HepG2 (cell line): ENCODE measurements at regions not wholly inside any gene's neighbourhood (a gene's known extent, or its start where the extent isn't known, plus 50 kb on each side); places are given as distances from the start of the nearest gene placed in this dataset.

Source experiments
- ATAC-seq: fragments of 200-7000 bp; cut with Tn5 transposase; 3 replicates; pipeline ENCODE4 v1.9.1; 2020; ENCODE audit warnings: mild to moderate bottlenecking, moderate library complexity
- BruUV-seq: library from RNA; stranded (reverse); fragments of 400-500 nt; replicated peaks from 2 replicates; lab custom pipeline; 2021; lab: Mats Ljungman, UMichigan
- CTCF ChIA-PET: fragments of 300-600 bp; formaldehyde crosslinking; extraction: SDS; loops from one replicate; lab custom pipeline; 2021; ENCODE audit warnings: low total read pairs, inconsistent platforms, low intra/inter-chr PET ratio; lab: Yijun Ruan, JAX
- POLR2A ChIA-PET: fragments of 350-600 bp; sonication (Branson Sonifier 250); formaldehyde crosslinking; loops from one replicate; lab custom pipeline; 2020; ENCODE audit warnings: antibody characterized with exemption, inconsistent platforms; lab: Yijun Ruan, JAX
- DNase-seq: peaks from one replicate; pipeline ENCODE4 v3.0.0-alpha.2; 2015; ENCODE audit warnings: low spot score
- FAIRE-seq: peaks from 3 replicates; lab custom pipeline; 2011; peaks lifted over from hg19 to GRCh38; lab: Jason Lieb, UNC
- H2AFZ ChIP-seq: one replicate; pipeline ENCODE4 v1.6.1; 2011; ENCODE audit warnings: low read length, inconsistent platforms
- H3K27ac ChIP-seq: fragments of 300-600 bp; 3 replicates; pipeline ENCODE4 v1.8.0; 2011; ENCODE audit warnings: mixed run types, mild to moderate bottlenecking, mixed read lengths, low read length, inconsistent platforms; ENCODE audit not compliant: insufficient read depth; ENCODE audit errors: extremely low read length
- H3K27me3 ChIP-seq, 2 experiments: fragments of 200-600 bp in 1 of 2; 2 replicates in 1 of 2; 3 replicates in 1 of 2; pipeline versions ENCODE4 v1.6.0 to v1.8.0; 2011; ENCODE audit warnings: low read length in 2 of 2, mild to moderate bottlenecking in 2 of 2, moderate library complexity in 2 of 2, inconsistent platforms in 1 of 2; ENCODE audit not compliant: insufficient read depth in 2 of 2, control insufficient read depth in 1 of 2
- H3K36me3 ChIP-seq, 2 experiments: fragments of 200-600 bp in 1 of 2; replicated peaks in 1 of 2; 2 replicates in 1 of 2; 3 replicates in 1 of 2; pipeline versions ENCODE4 v1.5.1 to v1.8.0; 2011; ENCODE audit warnings: low read length in 2 of 2, inconsistent platforms in 1 of 2; ENCODE audit not compliant: insufficient read depth in 2 of 2, control insufficient read depth in 1 of 2
- H3K4me1 ChIP-seq: 2 replicates; pipeline ENCODE4 v1.5.1; 2012; ENCODE audit warnings: low read length, inconsistent platforms; ENCODE audit not compliant: insufficient read depth
- H3K4me2 ChIP-seq: 2 replicates; pipeline ENCODE4 v1.6.0; 2011; ENCODE audit warnings: low read depth, low read length, inconsistent platforms
- H3K4me3 ChIP-seq, 3 experiments: fragments of 200-600 bp in 1 of 3; sonication (generic), shearing (Covaris generic) in 1 of 3; replicated peaks in 1 of 3; 2 replicates each; pipeline ENCODE4 v1.5.1; 2011 to 2016; ENCODE audit warnings: low read length in 3 of 3, inconsistent platforms in 2 of 3, low read depth in 2 of 3, mild to moderate bottlenecking in 2 of 3, control low read depth in 1 of 3, mixed read lengths in 1 of 3; ENCODE audit not compliant: insufficient read depth in 1 of 3
- H3K79me2 ChIP-seq: one replicate; pipeline ENCODE4 v1.6.1; 2011; ENCODE audit warnings: low read length, inconsistent platforms; ENCODE audit not compliant: insufficient read depth
- H3K9ac ChIP-seq: 2 replicates; pipeline ENCODE4 v1.6.0; 2011; ENCODE audit warnings: mild to moderate bottlenecking, low read depth, low read length, inconsistent platforms; ENCODE audit not compliant: insufficient read depth
- H3K9me3 ChIP-seq: 2 replicates; pipeline ENCODE4 v1.5.1; 2012; ENCODE audit warnings: mild to moderate bottlenecking, low read length
- H4K20me1 ChIP-seq: 2 replicates; pipeline ENCODE4 v1.6.0; 2011; ENCODE audit warnings: inconsistent platforms, mild to moderate bottlenecking, low read length, moderate library complexity; ENCODE audit not compliant: insufficient read depth
- FOSL2 ChIP-seq: sonication (generic); formaldehyde crosslinking; IDR thresholded peaks from 2 replicates; pipeline ENCODE4 v1.4.0; 2020; ENCODE audit warnings: missing genetic modification reagents
- HMG20A ChIP-seq: IDR thresholded peaks from 2 replicates; pipeline ENCODE4 v1.6.1; 2016; ENCODE audit warnings: borderline replicate concordance
- HOMEZ ChIP-seq: IDR thresholded peaks from 2 replicates; pipeline ENCODE4 v1.6.1; 2016; ENCODE audit warnings: low read depth
- SALL1 ChIP-seq: sonication (generic); formaldehyde crosslinking; IDR thresholded peaks from 2 replicates; pipeline ENCODE4 v1.8.0; 2022; ENCODE audit warnings: mild to moderate bottlenecking, missing genetic modification reagents
- ZNF12 ChIP-seq: sonication (generic); formaldehyde crosslinking; IDR thresholded peaks from 2 replicates; pipeline ENCODE4 v1.5.0; 2020; ENCODE audit warnings: missing genetic modification reagents
- ZNF143 ChIP-seq: sonication (generic); formaldehyde crosslinking; IDR thresholded peaks from 2 replicates; pipeline ENCODE4 v1.4.0; 2020; ENCODE audit warnings: missing genetic modification reagents
- ZNF317 ChIP-seq: sonication (generic); formaldehyde crosslinking; IDR thresholded peaks from 2 replicates; pipeline ENCODE4 v1.5.0; 2020; ENCODE audit warnings: mild to moderate bottlenecking, missing genetic modification reagents
- ZNF468 ChIP-seq: sonication (generic); formaldehyde crosslinking; IDR thresholded peaks from 2 replicates; pipeline ENCODE4 v1.8.0; 2022; ENCODE audit warnings: mild to moderate bottlenecking, moderate library complexity, missing genetic modification reagents
- WGBS: methylation state at CpG from one replicate; pipeline ENCODE4 v1.1.6; 2017; ENCODE audit warnings: low lambda C conversion rate; 5-methylcytosine and 5-hydroxymethylcytosine counted together
- in situ Hi-C: cut with HindIII; loops from 2 replicates; pipeline ENCODE4 v1.10.0; 2017; ENCODE audit warnings: low pct_unique_long_range_greater_than_20kb; ENCODE audit not compliant: extremely low pct_ligation_motif_present
- intact Hi-C: fragments of 100-400 bp; cut with micrococcal nuclease; formaldehyde crosslinking; loops from one replicate; pipeline ENCODE4 v1.10.0; 2022; ENCODE audit not compliant: unreplicated experiment
- TF ChIP-seq, protein P1 (sequence below): sonication (generic); formaldehyde crosslinking; IDR thresholded peaks from 2 replicates; pipeline ENCODE4 v1.4.0; 2020; ENCODE audit warnings: missing genetic modification reagents

DNA sequence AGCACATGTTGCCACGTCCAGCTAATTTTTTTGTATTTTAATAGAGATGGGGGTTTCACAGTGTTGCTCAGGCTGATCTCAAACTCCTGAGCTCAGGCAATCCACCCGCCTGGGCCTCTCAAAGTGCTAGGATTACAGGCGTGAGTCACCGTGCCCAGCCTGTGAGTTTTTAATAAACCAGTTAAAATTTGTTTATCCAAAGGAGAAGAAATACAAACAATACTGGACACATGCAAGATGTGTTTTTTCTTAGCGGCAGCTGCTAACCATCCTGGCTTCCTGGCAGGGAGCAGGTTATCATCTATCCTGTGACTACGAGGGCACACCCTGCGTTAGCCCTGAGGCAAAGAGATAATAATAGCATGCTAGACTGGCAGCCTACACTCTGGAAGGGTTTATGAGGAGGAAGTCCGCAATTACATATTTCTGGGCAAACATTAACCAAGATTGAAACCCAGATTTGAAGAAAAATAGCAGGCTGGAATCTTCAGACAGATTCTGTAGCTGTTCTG lies 191.4 kb downstream of the SPRY1 start:
- H3K36me3 ChIP-seq = no peaks in the 10 kb centered on the region
- H3K27ac ChIP-seq = peak overlapping the region; percentile 25
- H3K9ac ChIP-seq = peak overlapping the region; percentile 40; the same call in 1 of the 2 replicates
- POLR2A ChIA-PET = interaction anchor here (2.2 kb wide), 2 partner anchors 33 to 62 kb away, joined by 5 to 13 read pairs; no protein-coding TSS in a partner anchor
- peak; percentile 73 for ATAC-seq
- WGBS = 59% methylated on average over 8 of the region's 8 CpGs
- peak overlapping the region; percentile 52 for H3K4me2 ChIP-seq
- TSS peak; percentile 95 for BruUV-seq
- no peak for TF ChIP-seq ZNF143 (CRISPR knock-in tag)
- TF ChIP-seq SALL1 (CRISPR knock-in tag) = 0 out of 2 replicates have a peak, but pooled peaks have one; percentile 16
- TF ChIP-seq ZNF317 (CRISPR knock-in tag) = peak; percentile 96
- TF ChIP-seq, protein P1, sequence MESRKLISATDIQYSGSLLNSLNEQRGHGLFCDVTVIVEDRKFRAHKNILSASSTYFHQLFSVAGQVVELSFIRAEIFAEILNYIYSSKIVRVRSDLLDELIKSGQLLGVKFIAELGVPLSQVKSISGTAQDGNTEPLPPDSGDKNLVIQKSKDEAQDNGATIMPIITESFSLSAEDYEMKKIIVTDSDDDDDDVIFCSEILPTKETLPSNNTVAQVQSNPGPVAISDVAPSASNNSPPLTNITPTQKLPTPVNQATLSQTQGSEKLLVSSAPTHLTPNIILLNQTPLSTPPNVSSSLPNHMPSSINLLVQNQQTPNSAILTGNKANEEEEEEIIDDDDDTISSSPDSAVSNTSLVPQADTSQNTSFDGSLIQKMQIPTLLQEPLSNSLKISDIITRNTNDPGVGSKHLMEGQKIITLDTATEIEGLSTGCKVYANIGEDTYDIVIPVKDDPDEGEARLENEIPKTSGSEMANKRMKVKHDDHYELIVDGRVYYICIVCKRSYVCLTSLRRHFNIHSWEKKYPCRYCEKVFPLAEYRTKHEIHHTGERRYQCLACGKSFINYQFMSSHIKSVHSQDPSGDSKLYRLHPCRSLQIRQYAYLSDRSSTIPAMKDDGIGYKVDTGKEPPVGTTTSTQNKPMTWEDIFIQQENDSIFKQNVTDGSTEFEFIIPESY (CRISPR knock-in tag) = peak; percentile 23; the same call in 1 of the 2 replicates
- peak; percentile 59 for TF ChIP-seq FOSL2 (CRISPR knock-in tag)
- TF ChIP-seq HOMEZ (CRISPR knock-in tag) = no peak
- peak; percentile 10; the same call in 1 of the 2 replicates for TF ChIP-seq HMG20A (CRISPR knock-in tag)
- TF ChIP-seq ZNF12 (CRISPR knock-in tag) = peak; percentile 88
- no peak for TF ChIP-seq ZNF468
- TF ChIP-seq, all 625 proteins: peak for 6
- CTCF ChIA-PET = interaction anchor here (1.4 kb wide), 1 partner anchor 23 kb away, joined by 4 read pairs; no protein-coding TSS in a partner anchor
- Histone ChIP-seq H3K4me3 (no peak overlapping the region), H3K27me3 (no peaks in the 10 kb centered on the region), H3K4me1 (peaks cover 29% of the 10 kb centered on the region), H4K20me1 (no peaks in the 10 kb centered on the region), H3K79me2 (no peaks in the 10 kb centered on the region), H2AFZ (no peak overlapping the region), H3K9me3 (no peaks in the 10 kb centered on the region)
- FAIRE-seq (peak; percentile 39), DNase-seq (peak; percentile 32)
- in situ Hi-C loops (no loop called here), intact Hi-C loops (loop anchor here (1.0 kb wide), 5 partner anchors 12 to 192 kb away; partner anchors contain the start of gene SPRY1)
